Ovary (tissue), 7 donors: ENCODE measurements at regions not wholly inside any gene's neighbourhood (a gene's known extent, or its start where the extent isn't known, plus 50 kb on each side); places are given as distances from the start of the nearest gene placed in this dataset.

Source experiments
- DNase-seq, 5 donors: peaks; one replicate each; pipeline ENCODE4 v3.0.0-alpha.2; 2019 to 2020
- H3K27ac ChIP-seq, 2 donors: fragments of 200-600 bp; one replicate each; pipeline versions ENCODE4 v1.5.1 to v1.8.0; 2019 to 2022
- H3K27me3 ChIP-seq: fragments of 200-600 bp; one replicate; pipeline ENCODE4 v1.8.0; 2022
- H3K36me3 ChIP-seq: fragments of 200-600 bp; sonication (generic); one replicate; pipeline ENCODE4 v1.5.1; 2019
- H3K4me1 ChIP-seq: one replicate; pipeline ENCODE4 v1.8.1; 2013; ENCODE audit warnings: mild to moderate bottlenecking, moderate library complexity; ENCODE audit not compliant: insufficient read depth
- H3K4me3 ChIP-seq: fragments of 200-600 bp; sonication (generic); one replicate; pipeline ENCODE4 v1.5.1; 2017
- H3K9me3 ChIP-seq, 2 donors: fragments of 200-600 bp in 1 of 2; sonication (generic) in 1 of 2; one replicate each; pipeline versions ENCODE4 v1.5.1 to v1.8.1; 2013 to 2019; ENCODE audit warnings: mild to moderate bottlenecking in 1 of 2, moderate library complexity in 1 of 2
- CTCF ChIP-seq, 3 donors: fragments of 450-650 bp in 2 of 3; fragments of 200-600 bp in 1 of 3; IDR thresholded peaks; one replicate each; pipeline versions ENCODE4 v1.5.1 to v1.8.0; 2016 to 2022; ENCODE audit warnings: antibody characterized with exemption in 3 of 3, mild to moderate bottlenecking in 1 of 3
- EP300 ChIP-seq: sonication (generic); formaldehyde crosslinking; IDR thresholded peaks from one replicate; pipeline ENCODE4 v1.6.1; 2017; ENCODE audit warnings: antibody characterized with exemption
- POLR2A ChIP-seq: fragments of 450-650 bp; IDR thresholded peaks from one replicate; pipeline ENCODE4 v1.6.1; 2017; ENCODE audit warnings: antibody characterized with exemption, mild to moderate bottlenecking, moderate library complexity
- WGBS, 3 donors: extraction: QIAGEN DNeasy Blood & Tissue Kit in 1 of 3; methylation state at CpG; one replicate each; pipeline versions ENCODE4 v1.1.5 to v1.1.7; 2013 to 2017; 5-methylcytosine and 5-hydroxymethylcytosine counted together
- intact Hi-C, 4 donors: fragments of 100-400 bp; cut with DNase I; formaldehyde crosslinking; loops; one replicate each; pipeline versions ENCODE4 v1.11.0 to v1.15.1; 2022 to 2023
- donor health status: DM: no; HTN: no; CAD: no; lungs with moderate emphysema.
- donor health status: DM: no; HTN: no; CAD: no.
- donor health status: Bipolar disorder and iron deficiency.
- donor health status: DM: no; HTN: no; CAD: no.
- donor health status: DM: yes; HTN: yes; CAD: no.

DNA sequence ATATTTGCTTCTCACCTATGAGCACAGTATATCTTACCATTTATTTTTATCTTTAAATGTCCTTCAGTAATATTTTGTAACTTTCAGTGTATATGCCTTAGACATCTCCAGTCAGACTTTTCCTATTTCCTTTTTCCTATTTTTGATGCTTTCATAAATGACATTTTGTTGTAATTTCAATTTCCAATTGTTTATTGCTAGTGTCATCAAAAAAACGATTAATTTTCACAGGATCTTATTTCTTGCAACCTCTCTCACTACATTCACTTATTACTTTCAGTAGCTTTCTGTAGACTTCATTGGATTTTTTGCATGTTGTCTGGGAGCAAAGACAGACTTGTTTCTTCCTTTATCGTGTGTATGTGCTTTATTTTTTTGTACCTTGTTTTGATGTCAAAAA is 602.4 kb downstream of the AJAP1 start:
- no peak for DNase-seq
- H3K27me3 ChIP-seq, result no peaks in the 10 kb centered on the region
- H3K4me1 ChIP-seq, result no peaks in the 10 kb centered on the region
- WGBS, 3 donors, result 54 to 65% (median 64%) methylated on average over 2 of the region's 2 CpGs
- no peak overlapping the region for H3K27ac ChIP-seq
- H3K36me3 ChIP-seq, result no peaks in the 10 kb centered on the region
- TF ChIP-seq POLR2A, result no peak
- no peak for TF ChIP-seq EP300
- TF ChIP-seq CTCF (IDR thresholded peaks at IDR 0.05), result no peak
- no peak overlapping the region for H3K4me3 ChIP-seq
- no peaks in the 10 kb centered on the region for H3K9me3 ChIP-seq
- intact Hi-C loops, result no loop called here

- Histone ChIP-seq H3K9me3 (no peaks in the 10 kb centered on the region), H3K27me3 (no peaks in the 10 kb centered on the region)
Measured at GRCh38 chr1:5254975-5255374, 600.6 kb downstream of the AJAP1 start.

GRCh38 chr1:5254131-5254725 is 599.8 kb downstream of the AJAP1 start:
- no peaks in the 10 kb centered on the region for H3K27me3 ChIP-seq
- H3K4me3 ChIP-seq, result no peak overlapping the region
- 81 to 91% (median 88%) methylated on average over 15 of the region's 15 CpGs for WGBS, 3 donors
- no peaks in the 10 kb centered on the region for H3K36me3 ChIP-seq
- intact Hi-C loops, result no loop called here
- H3K9me3 ChIP-seq, result no peaks in the 10 kb centered on the region
- H3K27ac ChIP-seq, result no peak overlapping the region
- TF ChIP-seq POLR2A (no peak), CTCF (IDR thresholded peaks at IDR 0.05) (no peak), EP300 (no peak)
- H3K4me1 ChIP-seq, result no peaks in the 10 kb centered on the region
- no peak for DNase-seq

More at GRCh38 chr1:5254975-5255374, 600.6 kb downstream of the AJAP1 start:
- Histone ChIP-seq H3K27ac (no peak overlapping the region), H3K36me3 (no peaks in the 10 kb centered on the region), H3K4me3 (no peak overlapping the region), H3K4me1 (no peaks in the 10 kb centered on the region)
- intact Hi-C loops, result no loop called here
- 63 to 94% (median 86%) methylated on average over 2 of the region's 2 CpGs for WGBS, 3 donors
- TF ChIP-seq CTCF (IDR thresholded peaks at IDR 0.05) (no peak), EP300 (no peak), POLR2A (no peak)
- no peak for DNase-seq

GRCh38 chr1:5253036-5253435 is 598.6 kb downstream of the AJAP1 start:
- Histone ChIP-seq H3K4me1 (no peaks in the 10 kb centered on the region), H3K27ac (no peak overlapping the region), H3K27me3 (no peaks in the 10 kb centered on the region), H3K9me3 (no peaks in the 10 kb centered on the region), H3K4me3 (no peak overlapping the region), H3K36me3 (no peaks in the 10 kb centered on the region)
- intact Hi-C loops, result no loop called here
- 89 to 94% (median 92%) methylated on average over 5 of the region's 5 CpGs for WGBS, 3 donors
- TF ChIP-seq POLR2A, result no peak
- DNase-seq, result no peak

DNA sequence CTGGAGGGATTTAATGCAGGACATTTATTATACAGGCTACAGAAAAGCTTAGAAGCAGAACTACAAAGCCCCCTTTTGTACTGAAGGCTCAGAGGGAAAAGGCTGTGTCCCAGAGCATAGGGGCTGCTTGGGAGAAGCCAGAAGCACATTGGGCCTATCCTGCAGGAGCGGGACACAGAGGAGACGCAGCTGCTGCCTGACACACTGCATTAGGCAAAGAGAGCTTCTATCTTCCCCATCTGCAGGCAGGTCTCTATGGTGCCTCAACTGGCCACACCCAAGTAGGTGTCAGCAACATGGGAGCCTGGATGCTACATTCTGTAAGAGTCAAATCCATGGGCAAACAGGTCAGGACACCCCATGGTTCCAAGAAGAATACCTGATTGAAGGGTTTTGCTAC is 595.9 kb downstream of the AJAP1 start:
- H3K4me1 ChIP-seq, result no peaks in the 10 kb centered on the region
- intact Hi-C loops, result no loop called here
- no peak overlapping the region for H3K27ac ChIP-seq
- no peak for DNase-seq
- TF ChIP-seq CTCF (IDR thresholded peaks at IDR 0.05), result no peak
- no peak for TF ChIP-seq POLR2A
- no peak for TF ChIP-seq EP300
- WGBS, 3 donors, result 39 to 44% (median 39%) methylated on average over 2 of the region's 2 CpGs
- no peaks in the 10 kb centered on the region for H3K36me3 ChIP-seq
- no peak overlapping the region for H3K4me3 ChIP-seq
- no peaks in the 10 kb centered on the region for H3K9me3 ChIP-seq
- H3K27me3 ChIP-seq, result no peaks in the 10 kb centered on the region
